ENCODE measurements at regions not wholly inside any gene's neighbourhood (a gene's known extent, or its start where the extent isn't known, plus 50 kb on each side); places are given as distances from the start of the nearest gene placed in this dataset.

GRCh38 chr19:28642787-28643683 lies 569.9 kb downstream of the UQCRFS1 start:
- TF ChIP-seq EZH2 (IDR thresholded peaks at IDR 0.05; ENCODE audit: borderline replicate concordance, low read depth, low read length, poor library complexity, severe bottlenecking) (no peak), CTCF (conservative IDR thresholded peaks at IDR 0.05; ENCODE audit: low read depth, low read length) (no peak)
